NCI-H146 treated with DMSO at 0.1 percent for 48 hours (cell line): ENCODE measurements at regions not wholly inside any gene's neighbourhood (a gene's known extent, or its start where the extent isn't known, plus 50 kb on each side); places are given as distances from the start of the nearest gene placed in this dataset.
"Not testable (repeated sequence)": the region's sequence is repeated elsewhere in the genome, so short reads cannot be mapped to it uniquely, and the experiment has no call there.

ENCODE experiments used
- DNase-seq: peaks from one replicate; lab custom pipeline; 2025; ENCODE audit not compliant: unreplicated experiment; lab: John Stamatoyannopoulos, UW

DNA sequence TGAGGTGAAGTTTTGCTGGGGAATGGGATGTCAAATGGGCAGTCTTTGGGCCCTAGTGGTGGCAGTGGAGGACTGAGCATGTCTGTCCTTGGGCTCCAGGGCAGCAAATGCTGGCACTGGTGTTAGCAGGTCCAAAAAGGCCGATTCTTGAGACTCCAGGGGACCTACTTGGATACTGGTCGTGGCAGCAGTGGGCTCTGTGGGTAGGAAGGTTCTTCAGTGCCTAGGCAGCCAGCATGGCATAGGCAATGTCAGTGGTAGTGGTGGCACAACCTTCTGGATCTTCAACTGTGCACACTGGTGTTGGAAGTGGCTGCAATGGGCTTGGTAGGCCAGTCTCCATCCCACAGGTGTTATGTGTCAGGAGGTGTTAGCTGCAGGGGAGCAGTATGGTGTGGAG is 334.7 kb upstream of the KITLG start:
- no peak for DNase-seq

DNA sequence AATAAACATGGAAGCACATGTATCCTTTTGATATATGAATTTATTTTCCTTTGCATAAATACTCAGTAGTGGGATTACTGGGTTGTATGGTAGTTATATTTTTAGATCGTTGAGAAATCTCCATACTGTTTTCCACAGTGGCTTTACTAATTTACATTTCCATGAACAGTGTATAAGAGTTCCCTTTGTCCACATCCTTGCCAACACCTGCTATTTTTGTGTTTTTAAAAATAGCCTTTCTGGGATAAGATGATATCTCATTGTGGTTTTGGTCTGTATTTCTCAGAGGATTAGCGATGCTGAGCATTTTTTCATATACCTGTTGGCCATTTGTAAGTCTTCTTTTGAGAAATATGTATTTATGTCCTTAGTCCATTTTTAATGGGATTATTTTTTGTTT is 329.2 kb upstream of the KITLG start:
- no peak for DNase-seq

DNA sequence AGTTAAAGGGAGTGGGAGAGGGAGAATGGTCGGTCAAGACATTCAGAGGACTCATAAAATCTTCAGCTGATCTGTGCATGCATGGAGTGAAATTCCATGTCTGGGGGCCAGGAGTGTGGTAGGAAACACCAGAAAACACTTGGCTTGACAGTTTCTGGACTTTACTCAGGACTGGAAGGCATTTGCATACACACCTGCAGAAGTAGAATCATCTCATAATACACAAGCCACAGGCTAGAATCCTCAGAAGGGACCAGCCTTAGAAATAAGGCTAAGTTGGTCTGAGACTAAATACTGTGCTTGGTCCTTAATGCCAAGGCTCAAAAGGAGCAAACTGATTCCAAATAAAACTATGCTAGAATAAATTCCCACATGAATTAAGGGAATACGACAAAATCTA is 328.1 kb upstream of the KITLG start:
- no peak for DNase-seq

DNA sequence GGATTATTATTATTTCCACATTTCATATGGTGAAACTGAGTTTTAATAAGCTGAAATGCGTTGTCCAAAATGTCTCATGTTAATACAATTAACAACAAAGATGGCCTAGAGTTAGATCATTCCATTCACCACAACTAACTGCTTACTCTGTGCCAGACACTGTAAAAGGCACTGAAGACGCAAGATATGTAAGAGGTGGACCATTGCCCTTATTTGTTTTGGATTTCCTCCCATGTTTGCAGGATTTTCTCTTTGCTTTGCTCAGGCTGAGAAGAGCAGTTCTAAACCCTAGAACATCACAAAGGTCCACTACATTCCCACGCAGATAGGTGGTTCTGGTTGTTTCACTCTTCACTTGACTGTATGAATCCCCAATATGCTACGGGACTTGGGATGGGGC is 324.4 kb upstream of the KITLG start:
- no peak for DNase-seq

DNA sequence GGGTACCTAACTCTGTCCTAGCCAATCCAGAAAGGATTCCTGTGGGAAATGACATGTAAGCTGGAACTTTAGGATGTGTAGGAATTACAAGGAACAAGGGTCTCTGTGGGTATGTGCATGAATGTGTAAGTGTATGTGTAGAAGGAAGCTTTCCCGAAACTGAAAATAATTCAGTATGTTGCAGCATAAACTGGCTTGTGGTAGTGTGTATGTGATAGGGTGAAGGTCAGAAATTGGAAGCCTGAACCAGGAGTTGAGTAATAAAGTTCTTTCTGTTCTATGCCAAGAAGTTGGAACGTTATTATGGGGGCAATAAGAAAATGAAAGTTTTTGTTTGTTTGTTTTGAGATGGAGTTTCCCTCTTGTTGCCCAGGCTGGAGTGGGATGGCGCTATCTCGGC is 323.1 kb upstream of the KITLG start:
- DNase-seq: no peak

DNA sequence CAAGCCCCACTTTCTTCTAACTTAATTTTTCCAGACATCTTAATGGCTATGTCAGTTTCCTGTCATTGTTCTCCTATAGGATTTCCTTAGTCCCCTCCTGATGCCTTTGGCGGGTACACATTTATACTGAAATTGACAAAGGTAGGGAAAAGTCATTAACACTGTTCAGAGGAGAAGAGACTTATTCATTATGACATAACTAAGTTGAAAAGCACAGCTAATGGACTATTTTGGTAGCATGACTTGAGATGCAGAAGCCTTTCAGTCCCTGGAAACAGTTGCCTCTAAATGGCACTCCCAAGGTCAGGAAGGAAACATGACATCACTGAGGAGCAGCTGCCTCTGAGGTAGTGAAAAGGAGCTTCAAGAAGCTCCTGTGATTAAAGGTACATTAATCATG is 317.5 kb upstream of the KITLG start:
- DNase-seq: no peak

DNA sequence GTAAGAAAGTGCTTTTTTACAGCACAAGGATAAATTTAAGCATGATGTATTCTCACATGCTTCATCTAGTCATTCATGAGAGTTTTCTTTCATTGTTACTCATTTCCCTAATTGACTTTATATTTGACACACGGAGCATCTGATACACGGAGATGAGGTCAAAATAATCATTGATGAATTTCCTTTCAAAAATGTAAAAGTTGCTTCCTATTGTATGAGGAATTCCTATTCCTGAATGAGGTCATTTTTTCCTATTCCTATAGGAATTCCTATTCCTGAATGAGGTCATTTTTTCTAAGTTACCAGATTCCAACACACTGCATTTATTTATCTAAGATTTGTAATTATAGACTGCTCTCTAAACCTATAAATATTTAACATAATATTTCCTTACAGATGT is 316.7 kb upstream of the KITLG start:
- DNase-seq: no peak

DNA sequence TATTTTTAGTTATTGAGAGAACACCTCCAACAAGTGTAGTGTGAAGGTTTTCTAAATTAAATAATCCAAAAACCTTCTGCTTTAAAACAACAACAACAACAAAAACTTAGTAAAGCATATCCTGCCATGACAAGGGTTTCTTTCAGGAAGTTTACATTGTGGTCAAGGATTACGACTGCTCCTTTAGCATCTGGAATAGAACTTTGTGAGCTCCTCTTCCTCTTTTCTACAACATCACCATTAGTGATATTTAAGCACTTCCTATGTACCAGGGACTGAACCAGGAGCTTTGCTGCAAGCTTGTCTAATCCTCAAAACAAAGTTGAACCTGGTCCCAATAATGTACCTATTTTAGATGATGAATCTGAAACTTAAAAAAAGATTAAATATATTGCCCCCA is 315.4 kb upstream of the KITLG start:
- DNase-seq: no peak

DNA sequence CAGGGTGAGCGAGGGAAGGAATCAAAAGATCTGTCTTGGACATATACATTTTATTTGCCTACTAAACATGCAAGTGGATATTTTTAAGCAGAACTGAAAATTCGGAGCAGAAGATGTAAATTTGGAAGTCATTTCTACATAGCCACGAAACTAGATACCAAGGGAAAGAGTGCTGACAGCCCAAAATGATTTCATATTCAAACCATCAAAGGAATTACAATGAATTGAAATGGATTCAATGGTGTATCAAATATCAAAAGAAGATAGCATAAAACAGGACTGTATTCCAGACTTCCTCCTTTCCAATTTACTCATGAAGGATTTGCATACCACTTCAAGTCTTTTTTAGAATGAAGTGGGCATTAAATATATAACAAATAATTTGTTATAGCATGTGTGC is 313.5 kb upstream of the KITLG start:
- DNase-seq: no peak

DNA sequence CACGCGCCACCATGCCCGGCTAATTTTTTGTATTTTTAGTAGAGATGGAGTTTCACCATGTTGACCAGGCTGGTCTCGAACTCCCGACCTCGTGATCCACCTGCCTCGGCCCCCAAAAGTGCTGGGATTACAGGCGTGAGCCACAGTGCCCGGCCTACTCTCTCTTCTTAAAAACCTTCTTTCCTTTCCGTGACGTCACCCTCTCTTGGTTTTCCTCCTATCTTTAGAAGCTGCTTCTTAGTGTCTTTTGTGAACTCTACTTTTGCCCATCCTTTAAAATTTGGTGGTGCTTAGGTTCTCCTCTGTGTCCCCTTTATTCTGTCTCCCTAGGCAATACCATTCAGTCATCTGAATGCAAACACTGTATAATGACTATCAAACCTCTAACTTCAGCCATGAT is 311.2 kb upstream of the KITLG start:
- not testable (repeated sequence) for DNase-seq

DNA sequence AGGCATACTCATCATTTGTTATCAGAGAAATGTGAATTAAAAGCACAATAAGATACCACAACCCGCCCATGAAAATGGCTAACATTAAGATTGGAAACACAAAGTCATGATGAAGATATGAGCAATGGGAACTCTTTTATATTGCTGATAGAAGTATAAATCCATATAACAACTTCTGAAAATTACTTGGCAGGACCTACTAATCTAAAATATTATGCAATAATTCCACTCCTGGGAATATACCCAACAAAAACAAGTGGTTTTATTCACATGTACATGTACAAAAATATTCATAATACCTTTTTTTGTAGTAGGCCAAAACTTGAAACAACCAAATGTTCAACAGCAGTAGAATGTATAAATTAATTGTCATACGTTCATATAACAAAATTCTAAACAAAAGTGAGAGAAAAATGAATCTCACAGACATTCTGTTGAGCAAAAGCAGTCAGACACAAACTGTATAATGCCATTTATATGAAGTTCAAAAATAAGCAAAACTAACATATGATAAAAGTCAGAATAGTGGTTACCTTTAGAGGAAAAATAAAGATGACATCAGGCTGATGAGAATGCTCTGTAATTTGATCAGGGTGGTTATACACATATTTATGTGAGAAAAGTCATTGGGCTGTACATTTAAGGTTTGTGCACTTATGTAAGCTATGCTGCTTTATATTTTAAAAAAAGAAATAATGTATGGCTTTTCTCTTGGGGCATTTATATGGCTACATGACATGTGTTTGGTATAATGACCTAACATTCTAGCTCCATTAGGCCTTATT is 309.2 kb upstream of the KITLG start:
- DNase-seq: no peak

DNA sequence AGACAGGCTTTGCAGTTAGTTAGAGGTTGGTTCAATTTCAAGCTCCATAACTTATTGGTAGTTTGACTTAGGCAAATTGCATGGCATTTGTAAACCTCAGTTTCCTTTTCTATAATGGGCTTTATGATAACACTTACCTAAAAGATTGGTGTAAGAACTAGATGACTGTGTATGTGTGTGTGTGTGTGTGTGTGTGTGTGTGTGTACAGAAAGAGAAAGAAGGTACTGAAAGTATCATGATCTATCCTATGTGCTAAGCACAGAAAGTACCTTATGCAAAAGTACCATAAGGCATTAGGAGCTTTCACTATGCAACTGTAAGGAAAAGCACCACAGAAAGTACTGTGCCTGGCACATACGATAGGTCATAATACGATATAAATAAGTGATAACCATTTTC is 304.3 kb upstream of the KITLG start:
- DNase-seq: no peak

DNA sequence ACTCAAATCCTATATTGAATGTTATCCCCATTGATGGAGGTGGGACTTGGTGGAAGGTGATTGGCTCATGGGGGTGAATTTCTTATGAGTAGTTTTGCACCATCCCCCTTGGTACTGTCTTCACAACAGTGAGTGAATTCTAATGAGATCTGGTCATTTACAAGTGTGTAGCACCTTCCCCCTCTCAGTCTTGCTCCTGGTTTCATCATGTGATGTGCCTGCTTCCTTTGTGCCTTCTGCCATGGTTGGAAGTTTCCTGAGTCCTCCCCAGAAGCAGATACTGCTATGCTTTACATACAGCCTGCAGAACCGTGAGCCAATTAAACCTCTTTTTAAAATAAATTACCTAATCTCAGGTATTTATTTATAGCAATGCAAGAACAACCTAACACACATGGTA is 302.4 kb upstream of the KITLG start:
- no peak for DNase-seq

DNA sequence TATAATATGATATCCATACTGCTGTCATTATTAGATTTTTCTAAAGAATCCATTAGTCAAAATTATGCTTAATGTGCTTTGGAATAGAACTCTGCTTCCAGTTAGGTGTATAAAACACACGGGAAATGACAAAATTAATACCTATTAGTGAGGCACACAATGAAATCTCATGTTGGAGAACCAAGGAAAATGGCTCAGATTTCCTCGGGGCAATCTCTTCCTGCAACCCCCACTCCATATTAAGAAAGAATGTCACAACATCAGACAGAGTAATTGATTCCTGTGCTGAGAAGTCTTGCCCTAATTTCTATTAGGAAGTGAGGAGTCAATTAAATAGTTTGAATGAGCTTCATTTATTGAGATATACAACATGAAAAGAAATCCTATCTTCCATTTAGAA is 299.8 kb upstream of the KITLG start:
- no peak for DNase-seq

DNA sequence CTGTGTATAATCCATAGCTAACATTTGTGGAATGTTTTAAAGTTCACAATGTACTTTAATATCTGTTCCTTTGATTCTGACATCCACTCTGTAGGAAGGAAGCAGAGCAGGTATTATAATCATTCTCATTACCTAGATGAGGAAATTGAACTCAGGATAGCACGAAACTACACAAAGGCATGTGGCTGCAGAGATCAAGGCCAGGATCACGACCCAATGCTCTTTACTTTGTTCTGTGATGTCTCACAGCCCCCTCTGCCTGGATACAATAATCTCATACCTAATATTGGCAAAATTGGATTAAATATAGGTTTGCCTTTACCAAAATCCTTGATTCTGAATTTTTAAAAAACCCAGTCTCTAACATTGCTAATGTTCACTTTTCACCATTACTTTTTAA is 298.0 kb upstream of the KITLG start:
- no peak for DNase-seq

DNA sequence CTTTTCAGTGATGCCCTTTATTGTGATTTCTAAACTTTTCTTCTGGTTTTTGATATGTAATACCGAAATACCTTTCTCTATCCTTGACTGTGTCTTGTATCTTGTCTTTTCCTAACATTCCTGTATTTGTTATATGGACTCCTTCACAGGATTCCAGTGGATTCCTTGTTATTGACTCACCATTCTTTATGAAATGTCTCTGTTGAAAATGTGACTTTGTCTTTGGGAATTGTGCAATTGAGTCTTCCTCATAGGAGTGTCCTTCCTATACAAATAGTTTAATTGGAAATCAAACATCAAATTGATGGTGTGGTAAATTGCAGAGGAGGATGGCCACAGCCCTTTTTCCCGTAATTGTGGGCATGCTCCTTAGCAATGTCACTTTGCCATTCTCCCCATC is 296.6 kb upstream of the KITLG start:
- DNase-seq: no peak

DNA sequence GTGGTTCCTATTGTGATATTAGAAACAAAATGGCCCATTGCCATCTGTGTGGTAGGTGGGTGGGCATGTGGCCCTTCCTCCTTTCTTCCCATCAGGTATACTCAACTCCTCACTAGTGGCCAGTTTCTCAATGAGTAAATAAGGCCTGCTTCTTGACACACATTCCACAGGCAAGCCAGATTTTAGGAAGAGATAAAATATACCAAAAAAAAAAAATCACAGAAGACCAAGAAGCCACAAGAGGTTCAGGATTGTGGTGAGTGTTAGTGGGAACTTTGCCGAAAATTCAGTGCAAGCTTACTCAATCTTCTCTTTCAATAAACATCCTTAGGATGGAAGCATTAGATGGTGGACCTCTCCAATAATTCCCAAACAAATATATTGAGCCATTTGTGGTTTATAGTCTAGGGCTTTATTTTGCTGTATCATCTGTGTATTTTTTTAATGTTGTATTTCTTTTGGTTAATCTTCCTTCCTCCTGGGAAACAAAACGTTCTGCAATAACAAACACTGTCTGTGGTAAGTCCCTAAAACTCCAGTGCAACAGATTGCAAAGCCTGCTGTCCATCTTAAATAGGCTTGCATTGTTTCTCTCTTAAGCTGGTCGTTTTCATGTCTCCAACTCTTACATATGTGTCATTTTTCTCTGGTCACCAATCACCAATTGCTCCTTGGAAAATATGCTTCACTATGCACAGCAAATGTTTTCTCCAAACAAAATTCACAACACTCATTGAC is 289.9 kb upstream of the KITLG start:
- DNase-seq: no peak

DNA sequence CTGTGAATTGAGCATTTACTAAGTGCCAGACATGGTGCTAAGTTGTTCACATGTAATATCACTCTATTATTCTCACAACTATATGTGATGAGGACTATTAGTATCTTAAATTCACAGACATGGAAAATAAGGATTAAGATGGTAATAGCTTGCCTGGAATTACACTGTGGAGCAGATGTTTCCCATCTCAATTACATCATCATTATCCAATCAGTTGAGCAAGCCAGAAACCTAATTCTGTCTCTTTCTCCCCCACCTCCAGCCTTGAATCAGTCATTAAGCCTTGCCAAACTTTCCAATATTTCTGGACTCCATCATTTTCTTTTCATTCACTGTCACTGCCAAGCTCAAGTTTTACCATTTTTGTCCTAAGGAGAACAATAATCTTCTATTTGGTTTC is 287.8 kb upstream of the KITLG start:
- no peak for DNase-seq

DNA sequence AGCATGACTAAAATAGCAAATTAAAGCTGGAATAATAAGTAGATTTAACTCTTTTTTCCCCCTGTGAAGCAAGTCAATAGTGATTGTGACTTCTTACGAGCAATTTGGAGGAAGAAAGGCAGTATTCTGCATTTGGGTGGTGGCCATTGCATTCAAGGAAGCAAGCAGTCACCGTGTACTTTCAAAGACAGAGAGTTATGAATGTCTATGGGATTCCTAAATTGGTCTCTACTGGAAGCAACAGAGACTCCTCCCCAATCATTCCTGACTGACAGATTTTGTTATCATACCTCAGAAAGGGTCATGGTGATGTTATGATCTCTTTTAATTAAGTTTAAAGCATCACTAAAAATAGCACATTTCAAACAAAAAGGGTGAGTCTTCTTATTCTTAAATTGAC is 287.2 kb upstream of the KITLG start:
- no peak for DNase-seq

DNA sequence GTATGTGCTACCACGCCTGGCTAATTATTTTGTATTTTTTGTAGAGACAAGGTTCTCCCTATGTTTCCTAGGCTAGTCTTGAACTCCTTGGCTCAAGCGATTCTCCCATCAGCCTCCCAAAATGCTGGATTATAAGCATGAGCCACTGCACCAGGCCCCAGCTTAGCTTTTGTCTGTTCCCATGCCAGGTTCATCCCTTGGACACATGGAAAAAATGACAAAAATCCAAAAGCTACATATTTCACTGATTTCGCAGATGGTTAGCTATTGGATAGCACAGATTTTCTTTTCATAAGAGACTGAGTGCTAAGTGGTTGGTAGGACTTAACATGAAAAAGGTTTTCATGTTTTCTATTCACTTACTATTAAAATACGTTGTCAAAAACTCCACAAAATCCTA is 286.6 kb upstream of the KITLG start:
- DNase-seq: no peak

DNA sequence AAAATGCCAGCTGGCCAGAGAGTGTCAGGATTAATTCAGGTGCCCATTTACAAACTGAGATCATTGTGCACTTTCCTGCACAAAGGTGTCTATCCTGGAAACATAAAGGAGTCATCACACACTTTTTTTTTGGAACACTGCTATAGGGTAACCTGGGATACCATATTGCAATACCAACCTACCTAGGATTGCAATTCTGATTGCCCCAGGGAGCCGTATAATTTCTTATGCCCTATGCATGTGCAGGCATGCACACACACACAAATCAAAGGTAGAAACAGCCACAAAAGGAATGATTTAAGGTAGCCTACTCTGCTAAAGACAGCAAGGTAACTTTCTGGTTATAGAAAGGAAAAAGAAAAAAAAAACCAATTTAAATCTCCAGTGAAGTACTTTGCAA is 285.3 kb upstream of the KITLG start:
- no peak for DNase-seq

DNA sequence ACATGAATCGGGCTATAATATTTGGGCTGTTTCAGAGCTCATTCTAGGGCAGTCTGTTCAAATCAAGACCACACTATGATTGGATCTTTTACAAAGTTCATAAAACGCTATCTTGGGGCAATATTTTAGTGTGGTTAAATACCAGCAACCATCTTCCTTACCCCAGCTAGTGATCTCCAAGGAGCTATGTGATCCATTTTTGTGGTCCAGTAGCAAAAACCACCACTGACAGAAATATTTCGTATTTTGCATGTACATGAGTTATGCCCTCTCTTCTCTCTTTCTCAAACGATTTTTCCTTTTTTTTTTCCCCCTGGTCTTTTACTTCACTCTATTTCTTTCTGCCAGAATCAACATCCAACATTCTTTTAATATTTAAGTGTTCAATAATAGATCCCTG is 280.6 kb upstream of the KITLG start:
- DNase-seq: no peak

DNA sequence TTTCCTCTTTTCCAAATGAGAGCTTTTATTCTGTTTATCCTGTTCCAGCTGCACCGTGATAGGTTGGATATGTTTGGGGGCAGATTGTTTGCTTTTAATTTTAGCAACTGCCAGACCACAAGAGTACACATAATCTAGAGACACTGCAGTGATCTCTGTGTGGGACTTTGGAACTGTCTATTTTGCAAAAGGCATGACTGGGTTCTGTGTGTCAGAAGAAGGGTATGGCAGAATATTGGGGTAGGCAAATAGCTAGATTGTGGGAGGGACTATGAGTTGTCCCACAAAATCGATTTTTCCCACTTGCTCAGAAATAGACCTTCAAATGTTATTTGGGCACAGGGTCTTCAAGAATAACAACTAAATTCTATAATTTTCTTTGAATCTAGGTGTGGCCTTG is 275.9 kb upstream of the KITLG start:
- no peak for DNase-seq
